K562 (cell line): ENCODE measurements at regions not wholly inside any gene's neighbourhood (a gene's known extent, or its start where the extent isn't known, plus 50 kb on each side); places are given as distances from the start of the nearest gene placed in this dataset.

Experiments used
- GATA2 ChIP-seq: sonication (generic); formaldehyde crosslinking; IDR thresholded peaks from 2 replicates; pipeline ENCODE4 v1.4.0; 2020; ENCODE audit warnings: mild to moderate bottlenecking, missing genetic modification reagents
- ZZZ3 ChIP-seq: fragments of 450-650 bp; IDR thresholded peaks from 2 replicates; pipeline ENCODE4 v1.6.1; 2016; ENCODE audit warnings: antibody characterized with exemption, mild to moderate bottlenecking, moderate library complexity

- TF ChIP-seq GATA2 (CRISPR knock-in tag) (no peak), ZZZ3 (no peak)
Measured at GRCh38 chr14:66066981-66067776, 419.0 kb upstream of the CCDC196 start.
